Activated naive CD8-positive, alpha-beta T cell treated with anti-CD3 and anti-CD28 coated beads, Interleukin-2, amount 10 ng/mL, durations not matched to agents 7 days and 5 days (primary cell): ENCODE measurements at regions not wholly inside any gene's neighbourhood (a gene's known extent, or its start where the extent isn't known, plus 50 kb on each side); places are given as distances from the start of the nearest gene placed in this dataset.

Source experiments
- ATAC-seq: fragments of 150-1000 bp; cut with Tn5 transposase; one replicate; pipeline ENCODE4 v1.10.0; 2021; ENCODE audit warnings: low read depth, moderate library complexity
- POLR2A ChIA-PET: fragments of 350-600 bp; sonication (Branson Sonifier 250); formaldehyde crosslinking; loops from one replicate; lab custom pipeline; 2021; ENCODE audit warnings: antibody characterized with exemption; lab: Charles Lee
- DNase-seq: peaks from one replicate; pipeline ENCODE4 v3.0.0; 2021
- H3K27ac Mint-ChIP-seq: one replicate; pipeline ENCODE4 v1.8.0; 2022; ENCODE audit warnings: mild to moderate bottlenecking, mixed read lengths
- H3K27me3 Mint-ChIP-seq: one replicate; pipeline ENCODE4 v1.8.0; 2022; ENCODE audit warnings: mild to moderate bottlenecking, moderate library complexity, mixed read lengths
- H3K36me3 Mint-ChIP-seq: one replicate; pipeline ENCODE4 v1.8.0; 2021; ENCODE audit warnings: mild to moderate bottlenecking, mixed read lengths
- H3K4me1 Mint-ChIP-seq: one replicate; pipeline ENCODE4 v1.8.0; 2021; ENCODE audit warnings: mixed read lengths
- H3K4me3 Mint-ChIP-seq: one replicate; pipeline ENCODE4 v1.8.0; 2022; ENCODE audit warnings: mild to moderate bottlenecking, moderate library complexity, mixed read lengths
- H3K9me3 Mint-ChIP-seq: one replicate; pipeline ENCODE4 v1.8.0; 2021; ENCODE audit warnings: mixed read lengths

DNA sequence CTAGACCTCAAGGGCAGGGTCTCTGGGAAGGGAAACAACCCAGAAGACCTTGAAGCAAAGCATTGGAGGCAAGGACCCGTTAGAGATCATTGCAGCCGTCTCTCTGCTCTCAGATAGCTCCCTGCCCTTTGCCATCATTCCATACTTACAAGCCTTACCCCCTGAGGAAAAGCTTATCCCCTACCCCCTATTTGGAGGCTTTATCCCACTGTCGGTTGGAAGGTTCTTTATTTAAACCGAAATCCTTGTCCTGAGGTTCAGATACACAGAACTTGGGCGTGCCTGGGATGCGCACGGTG, 84.4 kb downstream of the EFNB1 start:
- peaks cover 8% of the 10 kb centered on the region for H3K27me3 Mint-ChIP-seq
- no peak for DNase-seq
- POLR2A ChIA-PET: no interaction called here
- no peak overlapping the region for H3K4me3 Mint-ChIP-seq
- H3K9me3 Mint-ChIP-seq: no peaks in the 10 kb centered on the region
- no peaks in the 10 kb centered on the region for H3K36me3 Mint-ChIP-seq
- H3K4me1 Mint-ChIP-seq: peaks cover 7% of the 10 kb centered on the region
- ATAC-seq: no peak
- no peak overlapping the region for H3K27ac Mint-ChIP-seq

DNA sequence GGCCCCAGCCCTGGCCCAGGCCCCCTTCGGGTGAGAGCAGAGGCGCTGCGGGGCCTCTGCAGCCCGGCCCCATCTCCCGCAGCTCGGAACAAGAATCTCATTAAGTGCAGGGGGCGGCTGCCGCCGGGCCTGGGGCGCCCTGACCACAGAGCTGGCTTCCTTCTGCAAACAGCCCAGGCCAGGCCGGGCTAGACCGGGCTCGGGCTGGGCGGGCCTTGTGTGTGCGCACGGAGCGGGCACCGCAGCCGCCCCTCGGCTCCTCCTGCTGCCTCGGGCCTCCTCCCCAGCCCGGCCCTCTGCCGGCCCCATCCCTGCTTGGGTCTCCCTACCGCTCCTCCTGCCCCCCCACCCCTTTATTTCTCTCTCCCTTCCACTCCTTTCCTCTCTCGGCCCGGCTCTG, 83.3 kb downstream of the EFNB1 start:
- ATAC-seq: no peak
- POLR2A ChIA-PET: no interaction called here

DNA sequence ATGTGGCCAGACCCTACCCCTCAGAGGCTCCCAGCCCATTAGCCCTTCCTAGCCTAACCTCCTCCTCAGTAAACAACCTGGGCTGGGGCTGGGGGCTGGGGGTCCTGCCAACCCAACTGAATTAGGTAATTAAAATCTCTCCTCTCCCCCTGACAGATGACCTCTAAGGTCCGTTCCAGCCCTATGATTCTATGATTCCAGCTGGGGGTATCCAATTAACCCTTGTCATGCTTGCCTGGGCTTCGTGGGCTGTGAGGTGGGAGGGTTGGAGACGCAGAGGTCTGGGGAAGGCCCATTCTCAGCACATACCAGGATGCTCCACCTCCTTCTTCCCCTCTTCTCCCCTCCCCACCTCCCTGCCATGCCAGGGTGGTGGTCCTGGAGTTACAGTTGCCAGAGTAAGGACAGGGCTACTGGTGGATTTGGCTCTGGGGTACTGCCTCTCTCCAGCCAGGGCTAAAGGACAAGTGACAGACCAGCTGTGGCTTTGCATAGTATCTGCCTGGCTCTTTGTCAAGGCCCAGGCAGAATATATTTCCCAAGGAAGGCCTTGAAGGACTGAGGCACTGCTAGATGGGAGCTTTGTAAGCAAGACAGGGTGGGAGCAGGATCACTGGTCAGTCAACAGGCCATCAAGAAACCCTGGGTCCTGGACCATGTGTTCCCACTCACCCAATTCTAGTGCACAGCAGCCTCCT, 82.1 kb downstream of the EFNB1 start:
- Mint-ChIP-seq H3K27ac (no peak overlapping the region), H3K36me3 (no peaks in the 10 kb centered on the region), H3K4me1 (peaks cover 6% of the 10 kb centered on the region), H3K9me3 (no peaks in the 10 kb centered on the region), H3K27me3 (peaks cover 8% of the 10 kb centered on the region), H3K4me3 (no peak overlapping the region)
- DNase-seq: no peak
- POLR2A ChIA-PET: no interaction called here
- ATAC-seq: no peak

More for the DNA sequence above, 83.3 kb downstream of the EFNB1 start:
- Mint-ChIP-seq H3K9me3 (no peaks in the 10 kb centered on the region), H3K36me3 (no peaks in the 10 kb centered on the region), H3K27me3 (peaks cover 8% of the 10 kb centered on the region), H3K4me3 (no peak overlapping the region), H3K27ac (no peak overlapping the region), H3K4me1 (peaks cover 7% of the 10 kb centered on the region)
- no peak for DNase-seq

GRCh38 chrX:68909945-68910344, 81.1 kb downstream of the EFNB1 start:
- no peak overlapping the region for H3K27ac Mint-ChIP-seq
- H3K4me3 Mint-ChIP-seq: no peak overlapping the region
- POLR2A ChIA-PET: no interaction called here
- no peaks in the 10 kb centered on the region for H3K36me3 Mint-ChIP-seq
- peaks cover 8% of the 10 kb centered on the region for H3K27me3 Mint-ChIP-seq
- no peaks in the 10 kb centered on the region for H3K4me1 Mint-ChIP-seq
- no peaks in the 10 kb centered on the region for H3K9me3 Mint-ChIP-seq
- no peak for DNase-seq
- no peak for ATAC-seq

DNA sequence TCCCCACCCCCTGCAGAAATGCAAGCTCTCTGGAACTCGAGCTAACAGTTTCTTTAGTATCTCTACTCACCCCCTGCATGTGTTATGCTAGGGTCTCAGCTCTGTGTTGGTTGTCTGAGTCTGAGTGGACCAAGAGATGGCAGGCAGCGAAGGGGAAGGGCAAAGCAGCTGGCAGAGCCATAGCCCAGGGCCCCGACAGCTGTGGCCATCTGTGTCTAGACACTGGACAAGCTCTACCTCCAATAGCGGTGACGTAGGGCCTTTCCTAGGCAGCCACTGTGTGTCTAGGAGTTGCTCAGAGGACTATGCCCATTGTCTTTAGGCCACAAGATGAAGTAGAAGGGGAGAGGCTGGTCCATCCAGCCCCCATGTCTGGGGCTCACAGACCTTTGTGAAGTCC, 79.2 kb downstream of the EFNB1 start:
- Mint-ChIP-seq H3K36me3 (no peaks in the 10 kb centered on the region), H3K27me3 (peaks cover 7% of the 10 kb centered on the region), H3K4me3 (no peak overlapping the region), H3K4me1 (no peaks in the 10 kb centered on the region), H3K9me3 (no peaks in the 10 kb centered on the region), H3K27ac (no peak overlapping the region)
- DNase-seq (no peak), ATAC-seq (no peak)
- POLR2A ChIA-PET: no interaction called here

DNA sequence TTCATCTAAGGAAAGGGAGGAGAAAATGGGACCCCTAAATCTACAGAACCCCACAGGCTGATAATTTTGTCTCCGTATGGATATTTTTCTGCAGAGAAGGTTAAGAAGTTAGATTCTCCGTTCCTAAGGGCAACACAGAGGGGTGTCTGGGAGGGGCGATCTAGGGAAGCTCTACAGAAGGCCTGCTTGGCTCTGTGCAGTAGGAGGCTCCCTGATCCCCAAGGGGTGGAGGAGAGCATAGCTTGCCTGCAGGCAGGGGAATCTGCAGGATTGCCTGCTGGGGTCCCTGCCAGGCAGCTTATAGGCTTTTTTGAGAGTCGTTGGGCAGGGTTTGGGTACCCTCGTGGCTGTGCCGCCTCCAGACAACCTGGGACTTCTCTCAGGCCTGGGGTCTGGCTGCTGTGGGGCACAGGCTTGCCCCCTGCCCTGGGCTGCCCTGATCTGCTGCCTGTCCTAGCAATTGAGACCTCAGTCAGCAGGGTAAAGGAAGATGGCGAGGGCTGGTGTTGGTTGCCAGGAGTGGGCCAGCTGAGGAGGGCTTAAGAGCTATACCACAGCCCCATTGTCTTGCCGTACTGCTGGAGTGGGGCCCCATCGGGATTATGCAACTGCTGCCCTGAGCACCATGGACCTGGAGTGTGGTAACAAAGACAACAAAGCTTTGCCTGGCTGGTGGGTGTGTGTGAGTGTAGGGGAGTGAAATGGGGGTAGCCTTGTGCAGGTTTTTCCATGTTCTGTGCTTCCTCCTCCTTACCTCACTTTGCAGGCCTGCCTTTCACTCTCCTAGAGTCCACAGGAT, 74.1 kb downstream of the EFNB1 start:
- POLR2A ChIA-PET: no interaction called here
- H3K36me3 Mint-ChIP-seq: no peaks in the 10 kb centered on the region
- H3K27me3 Mint-ChIP-seq: no peaks in the 10 kb centered on the region
- H3K27ac Mint-ChIP-seq: no peak overlapping the region
- ATAC-seq (no peak), DNase-seq (no peak)
- no peaks in the 10 kb centered on the region for H3K9me3 Mint-ChIP-seq
- H3K4me3 Mint-ChIP-seq: no peak overlapping the region
- H3K4me1 Mint-ChIP-seq: no peaks in the 10 kb centered on the region

- Mint-ChIP-seq H3K4me1 (no peaks in the 10 kb centered on the region), H3K27ac (no peak overlapping the region), H3K9me3 (no peaks in the 10 kb centered on the region), H3K4me3 (no peak overlapping the region), H3K36me3 (no peaks in the 10 kb centered on the region), H3K27me3 (no peaks in the 10 kb centered on the region)
- POLR2A ChIA-PET: no interaction called here
- ATAC-seq (no peak), DNase-seq (no peak)
Observed at GRCh38 chrX:68901519-68901918, 72.7 kb downstream of the EFNB1 start.

- no peak for DNase-seq
- H3K36me3 Mint-ChIP-seq: no peaks in the 10 kb centered on the region
- POLR2A ChIA-PET: no interaction called here
- no peaks in the 10 kb centered on the region for H3K27me3 Mint-ChIP-seq
- no peaks in the 10 kb centered on the region for H3K4me1 Mint-ChIP-seq
- H3K9me3 Mint-ChIP-seq: no peaks in the 10 kb centered on the region
- ATAC-seq: no peak
- H3K27ac Mint-ChIP-seq: no peak overlapping the region
- no peak overlapping the region for H3K4me3 Mint-ChIP-seq
Observed at GRCh38 chrX:68898598-68898997, 69.8 kb downstream of the EFNB1 start.

GRCh38 chrX:68897118-68897945, 68.5 kb downstream of the EFNB1 start:
- Mint-ChIP-seq H3K27me3 (no peaks in the 10 kb centered on the region), H3K4me1 (no peaks in the 10 kb centered on the region), H3K36me3 (no peaks in the 10 kb centered on the region), H3K9me3 (no peaks in the 10 kb centered on the region), H3K4me3 (no peak overlapping the region), H3K27ac (no peak overlapping the region)
- POLR2A ChIA-PET: no interaction called here
- no peak for ATAC-seq
- DNase-seq: no peak

GRCh38 chrX:68896581-68896980, 67.8 kb downstream of the EFNB1 start:
- no peak overlapping the region for H3K27ac Mint-ChIP-seq
- no peak for ATAC-seq

GRCh38 chrX:68895778-68896177, 67.0 kb downstream of the EFNB1 start:
- Mint-ChIP-seq H3K9me3 (no peaks in the 10 kb centered on the region), H3K4me1 (no peaks in the 10 kb centered on the region), H3K27me3 (no peaks in the 10 kb centered on the region), H3K36me3 (no peaks in the 10 kb centered on the region), H3K4me3 (no peak overlapping the region), H3K27ac (no peak overlapping the region)
- POLR2A ChIA-PET: no interaction called here
- DNase-seq (no peak), ATAC-seq (no peak)

More at GRCh38 chrX:68896581-68896980, 67.8 kb downstream of the EFNB1 start:
- no peaks in the 10 kb centered on the region for H3K27me3 Mint-ChIP-seq
- no peaks in the 10 kb centered on the region for H3K36me3 Mint-ChIP-seq
- no peak for DNase-seq
- H3K9me3 Mint-ChIP-seq: no peaks in the 10 kb centered on the region
- POLR2A ChIA-PET: no interaction called here
- no peak overlapping the region for H3K4me3 Mint-ChIP-seq
- no peaks in the 10 kb centered on the region for H3K4me1 Mint-ChIP-seq

DNA sequence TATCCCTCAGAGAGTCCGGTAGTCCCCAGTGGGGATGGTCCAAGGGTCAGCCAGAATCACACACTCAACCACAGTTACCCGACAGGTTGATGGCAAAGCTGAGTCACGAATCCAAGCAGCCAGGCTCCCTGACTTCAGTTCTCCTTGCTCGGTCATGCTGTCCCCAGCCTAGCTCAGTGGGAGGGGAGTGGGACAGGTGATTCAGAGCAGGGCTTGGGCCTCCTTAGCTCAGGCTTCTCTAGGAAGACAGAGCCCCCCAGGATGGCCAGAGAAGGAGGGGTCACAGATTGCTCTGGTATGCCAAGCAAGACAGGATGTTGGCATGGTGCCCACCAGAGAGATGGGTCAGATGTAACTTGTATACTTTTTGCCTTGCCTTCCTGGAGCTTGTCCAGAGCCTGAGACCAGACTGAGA, 66.5 kb downstream of the EFNB1 start:
- Mint-ChIP-seq H3K27me3 (no peaks in the 10 kb centered on the region), H3K36me3 (no peaks in the 10 kb centered on the region), H3K27ac (no peak overlapping the region), H3K9me3 (no peaks in the 10 kb centered on the region), H3K4me3 (no peak overlapping the region), H3K4me1 (no peaks in the 10 kb centered on the region)
- no peak for ATAC-seq
- POLR2A ChIA-PET: no interaction called here
- no peak for DNase-seq

GRCh38 chrX:68894513-68895340, 65.9 kb downstream of the EFNB1 start:
- Mint-ChIP-seq H3K36me3 (no peaks in the 10 kb centered on the region), H3K9me3 (no peaks in the 10 kb centered on the region), H3K4me1 (no peaks in the 10 kb centered on the region), H3K27ac (no peak overlapping the region), H3K27me3 (no peaks in the 10 kb centered on the region), H3K4me3 (peak overlapping the region; percentile 44)
- POLR2A ChIA-PET: no interaction called here
- peak; percentile 29 for DNase-seq
- ATAC-seq: peak; percentile 75
